HL-60 (cell line): ENCODE measurements at regions not wholly inside any gene's neighbourhood (a gene's known extent, or its start where the extent isn't known, plus 50 kb on each side); places are given as distances from the start of the nearest gene placed in this dataset.

ENCODE experiments used
- DNase-seq, 2 experiments: peaks; one replicate each; pipeline ENCODE4 v3.0.0-alpha.2; 2010 to 2020; ENCODE audit warnings: low read depth in 1 of 2, low spot score in 1 of 2
- H3K27ac ChIP-seq: fragments of 250-450 bp; sonication (Bioruptor Pico); replicated peaks from 2 replicates; pipeline ENCODE4 v1.5.1; 2020; ENCODE audit warnings: mild to moderate bottlenecking, moderate library complexity
- H3K27me3 ChIP-seq: fragments of 250-450 bp; sonication (Bioruptor Pico); 2 replicates; pipeline ENCODE4 v1.5.1; 2021; ENCODE audit warnings: mild to moderate bottlenecking, moderate library complexity; ENCODE audit not compliant: insufficient read depth, poor library complexity, severe bottlenecking
- H3K4me3 ChIP-seq: replicated peaks from 2 replicates; pipeline ENCODE4 v1.5.1; 2011; ENCODE audit warnings: mild to moderate bottlenecking, control low read depth, low read length; ENCODE audit not compliant: insufficient read depth
- GABPA ChIP-seq: IDR thresholded peaks from 2 replicates; pipeline ENCODE4 v1.6.1; 2012; ENCODE audit warnings: low read depth
- POLR2AphosphoS5 ChIP-seq: IDR thresholded peaks from 2 replicates; pipeline ENCODE4 v1.6.1; 2012; ENCODE audit warnings: low read depth
- REST ChIP-seq: IDR thresholded peaks from 2 replicates; pipeline ENCODE4 v1.6.1; 2012; ENCODE audit warnings: low read depth; ENCODE audit not compliant: insufficient replicate concordance
- SPI1 ChIP-seq: IDR thresholded peaks from 2 replicates; pipeline ENCODE4 v1.6.1; 2012; ENCODE audit warnings: low read depth, mild to moderate bottlenecking, borderline replicate concordance
- TF ChIP-seq, protein P1 (sequence below): IDR thresholded peaks from one replicate; pipeline ENCODE4 v1.5.1; 2011; ENCODE audit warnings: low read length, control low read depth, inconsistent platforms; ENCODE audit not compliant: insufficient read depth

- Histone ChIP-seq H3K27ac (no peak overlapping the region), H3K4me3 (no peak overlapping the region), H3K27me3 (no peaks in the 10 kb centered on the region)
- no peak for TF ChIP-seq GABPA
- TF ChIP-seq REST: no peak
- TF ChIP-seq, protein P1, sequence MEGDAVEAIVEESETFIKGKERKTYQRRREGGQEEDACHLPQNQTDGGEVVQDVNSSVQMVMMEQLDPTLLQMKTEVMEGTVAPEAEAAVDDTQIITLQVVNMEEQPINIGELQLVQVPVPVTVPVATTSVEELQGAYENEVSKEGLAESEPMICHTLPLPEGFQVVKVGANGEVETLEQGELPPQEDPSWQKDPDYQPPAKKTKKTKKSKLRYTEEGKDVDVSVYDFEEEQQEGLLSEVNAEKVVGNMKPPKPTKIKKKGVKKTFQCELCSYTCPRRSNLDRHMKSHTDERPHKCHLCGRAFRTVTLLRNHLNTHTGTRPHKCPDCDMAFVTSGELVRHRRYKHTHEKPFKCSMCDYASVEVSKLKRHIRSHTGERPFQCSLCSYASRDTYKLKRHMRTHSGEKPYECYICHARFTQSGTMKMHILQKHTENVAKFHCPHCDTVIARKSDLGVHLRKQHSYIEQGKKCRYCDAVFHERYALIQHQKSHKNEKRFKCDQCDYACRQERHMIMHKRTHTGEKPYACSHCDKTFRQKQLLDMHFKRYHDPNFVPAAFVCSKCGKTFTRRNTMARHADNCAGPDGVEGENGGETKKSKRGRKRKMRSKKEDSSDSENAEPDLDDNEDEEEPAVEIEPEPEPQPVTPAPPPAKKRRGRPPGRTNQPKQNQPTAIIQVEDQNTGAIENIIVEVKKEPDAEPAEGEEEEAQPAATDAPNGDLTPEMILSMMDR: no peak
- TF ChIP-seq POLR2AphosphoS5: no peak
- TF ChIP-seq SPI1: no peak
- no peak for DNase-seq
These were observed 97.6 kb upstream of the TMEM132E start for GRCh38 chr17:34481779-34482178.

DNA sequence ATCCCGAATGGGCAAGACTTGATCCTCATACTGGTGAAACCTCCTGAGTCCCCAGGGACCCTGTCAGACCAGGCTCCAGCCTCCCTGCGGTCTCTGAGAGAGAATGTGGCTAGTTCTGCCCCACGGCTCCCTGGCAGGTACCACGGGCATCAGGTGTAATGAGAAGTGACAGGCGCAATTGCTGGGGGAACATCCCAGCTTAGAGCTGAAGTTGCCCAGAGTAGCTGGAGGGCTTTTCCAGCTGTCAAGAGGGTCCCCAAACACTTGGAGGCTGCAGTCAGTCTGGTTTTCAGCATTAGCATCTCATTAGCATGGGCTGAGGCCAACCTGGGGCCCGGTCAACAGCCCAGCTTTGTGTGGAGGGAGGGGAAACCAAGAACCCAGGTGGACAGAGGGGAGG lies 100.0 kb upstream of the TMEM132E start:
- H3K4me3 ChIP-seq: no peak overlapping the region
- DNase-seq: no peak
- H3K27ac ChIP-seq: no peak overlapping the region
- H3K27me3 ChIP-seq: no peaks in the 10 kb centered on the region
- TF ChIP-seq REST: no peak
- TF ChIP-seq POLR2AphosphoS5: no peak
- TF ChIP-seq, protein P1: no peak
- TF ChIP-seq GABPA: no peak
- TF ChIP-seq SPI1: no peak

DNA sequence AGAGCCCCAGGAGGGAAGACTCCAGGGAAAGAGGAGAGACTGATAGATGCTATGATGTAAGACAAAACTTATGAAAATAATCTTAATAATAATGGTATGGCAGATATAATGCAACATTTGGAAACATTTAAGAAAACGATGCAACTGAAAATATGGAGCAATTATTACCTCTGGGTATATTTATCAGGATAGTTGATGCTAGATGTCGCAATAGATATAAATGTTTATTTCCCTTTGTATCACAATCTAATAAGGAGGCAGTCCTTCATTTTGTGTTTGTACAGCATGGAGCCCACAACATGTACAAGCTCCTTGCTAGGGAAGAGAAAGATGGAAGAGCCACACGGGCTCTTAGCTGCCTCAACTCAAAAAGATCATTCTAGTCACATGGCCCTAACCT lies 101.1 kb upstream of the TMEM132E start:
- no peak overlapping the region for H3K27ac ChIP-seq
- no peaks in the 10 kb centered on the region for H3K27me3 ChIP-seq
- no peak overlapping the region for H3K4me3 ChIP-seq
- TF ChIP-seq, protein P1: no peak
- no peak for TF ChIP-seq SPI1
- no peak for TF ChIP-seq POLR2AphosphoS5
- no peak for TF ChIP-seq REST
- TF ChIP-seq GABPA: no peak
- no peak for DNase-seq
